HepG2 (cell line): ENCODE measurements at regions not wholly inside any gene's neighbourhood (a gene's known extent, or its start where the extent isn't known, plus 50 kb on each side); places are given as distances from the start of the nearest gene placed in this dataset.

ENCODE experiments used
- ATAC-seq: fragments of 200-7000 bp; cut with Tn5 transposase; 3 replicates; pipeline ENCODE4 v1.9.1; 2020; ENCODE audit warnings: mild to moderate bottlenecking, moderate library complexity
- BruUV-seq: library from RNA; stranded (reverse); fragments of 400-500 nt; replicated peaks from 2 replicates; lab custom pipeline; 2021; lab: Mats Ljungman, UMichigan
- CTCF ChIA-PET: fragments of 300-600 bp; formaldehyde crosslinking; extraction: SDS; loops from one replicate; lab custom pipeline; 2021; ENCODE audit warnings: low total read pairs, inconsistent platforms, low intra/inter-chr PET ratio; lab: Yijun Ruan, JAX
- POLR2A ChIA-PET: fragments of 350-600 bp; sonication (Branson Sonifier 250); formaldehyde crosslinking; loops from one replicate; lab custom pipeline; 2020; ENCODE audit warnings: antibody characterized with exemption, inconsistent platforms; lab: Yijun Ruan, JAX
- DNase-seq: peaks from one replicate; pipeline ENCODE4 v3.0.0-alpha.2; 2015; ENCODE audit warnings: low spot score
- FAIRE-seq: peaks from 3 replicates; lab custom pipeline; 2011; peaks lifted over from hg19 to GRCh38; lab: Jason Lieb, UNC
- H2AFZ ChIP-seq: one replicate; pipeline ENCODE4 v1.6.1; 2011; ENCODE audit warnings: low read length, inconsistent platforms
- H3K27ac ChIP-seq: fragments of 300-600 bp; 3 replicates; pipeline ENCODE4 v1.8.0; 2011; ENCODE audit warnings: mixed run types, mild to moderate bottlenecking, mixed read lengths, low read length, inconsistent platforms; ENCODE audit not compliant: insufficient read depth; ENCODE audit errors: extremely low read length
- H3K27me3 ChIP-seq, 2 experiments: fragments of 200-600 bp in 1 of 2; 2 replicates in 1 of 2; 3 replicates in 1 of 2; pipeline versions ENCODE4 v1.6.0 to v1.8.0; 2011; ENCODE audit warnings: low read length in 2 of 2, mild to moderate bottlenecking in 2 of 2, moderate library complexity in 2 of 2, inconsistent platforms in 1 of 2; ENCODE audit not compliant: insufficient read depth in 2 of 2, control insufficient read depth in 1 of 2
- H3K36me3 ChIP-seq, 2 experiments: fragments of 200-600 bp in 1 of 2; replicated peaks in 1 of 2; 2 replicates in 1 of 2; 3 replicates in 1 of 2; pipeline versions ENCODE4 v1.5.1 to v1.8.0; 2011; ENCODE audit warnings: low read length in 2 of 2, inconsistent platforms in 1 of 2; ENCODE audit not compliant: insufficient read depth in 2 of 2, control insufficient read depth in 1 of 2
- H3K4me1 ChIP-seq: 2 replicates; pipeline ENCODE4 v1.5.1; 2012; ENCODE audit warnings: low read length, inconsistent platforms; ENCODE audit not compliant: insufficient read depth
- H3K4me2 ChIP-seq: 2 replicates; pipeline ENCODE4 v1.6.0; 2011; ENCODE audit warnings: low read depth, low read length, inconsistent platforms
- H3K4me3 ChIP-seq, 3 experiments: fragments of 200-600 bp in 1 of 3; sonication (generic), shearing (Covaris generic) in 1 of 3; replicated peaks in 1 of 3; 2 replicates each; pipeline ENCODE4 v1.5.1; 2011 to 2016; ENCODE audit warnings: low read length in 3 of 3, inconsistent platforms in 2 of 3, low read depth in 2 of 3, mild to moderate bottlenecking in 2 of 3, control low read depth in 1 of 3, mixed read lengths in 1 of 3; ENCODE audit not compliant: insufficient read depth in 1 of 3
- H3K79me2 ChIP-seq: one replicate; pipeline ENCODE4 v1.6.1; 2011; ENCODE audit warnings: low read length, inconsistent platforms; ENCODE audit not compliant: insufficient read depth
- H3K9ac ChIP-seq: 2 replicates; pipeline ENCODE4 v1.6.0; 2011; ENCODE audit warnings: mild to moderate bottlenecking, low read depth, low read length, inconsistent platforms; ENCODE audit not compliant: insufficient read depth
- H3K9me3 ChIP-seq: 2 replicates; pipeline ENCODE4 v1.5.1; 2012; ENCODE audit warnings: mild to moderate bottlenecking, low read length
- H4K20me1 ChIP-seq: 2 replicates; pipeline ENCODE4 v1.6.0; 2011; ENCODE audit warnings: inconsistent platforms, mild to moderate bottlenecking, low read length, moderate library complexity; ENCODE audit not compliant: insufficient read depth
- CCAR2 ChIP-seq: fragments of 200-400 bp; formaldehyde crosslinking; optimal IDR thresholded peaks from 2 replicates; pipeline ENCODE3; 2018; ENCODE audit warnings: low read depth, mild to moderate bottlenecking, low read length, moderate library complexity
- FOXM1 ChIP-seq: sonication (generic); formaldehyde crosslinking; IDR thresholded peaks from 2 replicates; pipeline ENCODE4 v1.5.0; 2020; ENCODE audit warnings: missing genetic modification reagents
- HNF1A ChIP-seq, 2 experiments: sonication (generic) in 1 of 2; formaldehyde crosslinking in 1 of 2; IDR thresholded peaks; 2 replicates each; pipeline versions ENCODE4 v1.4.0 to v1.6.1; 2016 to 2020; ENCODE audit warnings: borderline replicate concordance in 1 of 2, low read depth in 1 of 2, mild to moderate bottlenecking in 1 of 2, missing genetic modification reagents in 1 of 2
- JARID2 ChIP-seq: sonication (generic); formaldehyde crosslinking; IDR thresholded peaks from 2 replicates; pipeline ENCODE4 v1.8.1; 2023; ENCODE audit warnings: missing genetic modification reagents, inconsistent platforms; ENCODE audit not compliant: insufficient replicate concordance
- JUNB ChIP-seq: sonication (generic); formaldehyde crosslinking; IDR thresholded peaks from 2 replicates; pipeline ENCODE4 v1.8.0; 2022; ENCODE audit warnings: missing genetic modification reagents, mild to moderate bottlenecking, borderline replicate concordance
- KDM1A ChIP-seq: IDR thresholded peaks from 2 replicates; pipeline ENCODE4 v1.6.1; 2016; ENCODE audit warnings: missing compliant biosample characterization
- KDM5B ChIP-seq: sonication (generic); formaldehyde crosslinking; IDR thresholded peaks from 2 replicates; pipeline ENCODE4 v1.4.0; 2020; ENCODE audit warnings: missing genetic modification reagents, mild to moderate bottlenecking, borderline replicate concordance
- NR2C2 ChIP-seq: sonication (generic); formaldehyde crosslinking; IDR thresholded peaks from 2 replicates; pipeline ENCODE4 v1.4.0; 2020; ENCODE audit warnings: missing genetic modification reagents, mild to moderate bottlenecking, moderate library complexity, borderline replicate concordance
- PTBP1 ChIP-seq: fragments of 200-400 bp; formaldehyde crosslinking; IDR thresholded peaks from 2 replicates; pipeline ENCODE4 v1.6.1; 2018; ENCODE audit warnings: low read length, low read depth; ENCODE audit not compliant: poor library complexity, severe bottlenecking
- RBM22 ChIP-seq: fragments of 200-400 bp; formaldehyde crosslinking; optimal IDR thresholded peaks from 2 replicates; pipeline ENCODE3; 2017; ENCODE audit warnings: mild to moderate bottlenecking, low read length, moderate library complexity
- SETDB1 ChIP-seq: sonication (generic); formaldehyde crosslinking; IDR thresholded peaks from 2 replicates; pipeline ENCODE4 v1.5.1; 2020; ENCODE audit warnings: missing genetic modification reagents, mild to moderate bottlenecking, borderline replicate concordance
- SP140L ChIP-seq: sonication (generic); formaldehyde crosslinking; IDR thresholded peaks from 2 replicates; pipeline ENCODE4 v1.4.0; 2020; ENCODE audit warnings: missing genetic modification reagents, borderline replicate concordance
- SRF ChIP-seq: IDR thresholded peaks from 2 replicates; pipeline ENCODE4 v1.6.1; 2011; ENCODE audit warnings: mild to moderate bottlenecking, low read depth, low read length, moderate library complexity
- SYNCRIP ChIP-seq: fragments of 200-400 bp; formaldehyde crosslinking; IDR thresholded peaks from 2 replicates; pipeline ENCODE4 v1.6.1; 2018; ENCODE audit warnings: mild to moderate bottlenecking, low read depth, low read length; ENCODE audit not compliant: insufficient read depth
- ZBTB21 ChIP-seq: sonication (generic); formaldehyde crosslinking; IDR thresholded peaks from 2 replicates; pipeline ENCODE4 v1.4.0; 2020; ENCODE audit warnings: missing genetic modification reagents
- ZNF775 ChIP-seq: sonication (generic); formaldehyde crosslinking; IDR thresholded peaks from 2 replicates; pipeline ENCODE4 v1.4.0; 2020; ENCODE audit warnings: missing genetic modification reagents, mild to moderate bottlenecking, moderate library complexity, borderline replicate concordance
- WGBS: methylation state at CpG from one replicate; pipeline ENCODE4 v1.1.6; 2017; ENCODE audit warnings: low lambda C conversion rate; 5-methylcytosine and 5-hydroxymethylcytosine counted together
- in situ Hi-C: cut with HindIII; loops from 2 replicates; pipeline ENCODE4 v1.10.0; 2017; ENCODE audit warnings: low pct_unique_long_range_greater_than_20kb; ENCODE audit not compliant: extremely low pct_ligation_motif_present
- intact Hi-C: fragments of 100-400 bp; cut with micrococcal nuclease; formaldehyde crosslinking; loops from one replicate; pipeline ENCODE4 v1.10.0; 2022; ENCODE audit not compliant: unreplicated experiment

DNA sequence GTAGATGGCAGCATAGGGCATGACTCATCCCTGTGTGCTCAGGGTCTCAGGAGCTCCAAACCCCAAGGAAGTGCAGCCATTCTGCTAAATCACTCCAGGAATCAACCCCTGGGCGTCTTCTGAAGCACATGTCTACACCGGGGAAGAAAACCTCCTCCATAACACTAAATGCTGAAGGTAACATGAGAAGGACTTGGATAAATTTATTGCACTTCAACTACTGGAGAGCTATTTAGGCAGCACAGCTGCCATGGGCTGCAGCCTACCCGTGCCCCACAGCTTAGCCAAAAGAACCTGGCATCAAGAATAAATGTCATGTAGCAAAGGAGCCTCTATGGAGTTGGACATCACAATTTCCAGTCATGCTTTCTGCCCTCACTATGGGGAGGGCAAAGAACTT, 141.7 kb downstream of the GPCPD1 start:
- Histone ChIP-seq H3K79me2 (no peaks in the 10 kb centered on the region), H3K4me2 (no peak overlapping the region)
- no peak for FAIRE-seq
- TF ChIP-seq HNF1A (IDR thresholded peaks at IDR 0.05; ENCODE audit: low read depth) (no peak), HNF1A (CRISPR knock-in tag; IDR thresholded peaks at IDR 0.05; ENCODE audit: borderline replicate concordance) (no peak), ZBTB21 (no peak)
- TF ChIP-seq, all 625 proteins: peak for 0
- H3K4me1 ChIP-seq = no peaks in the 10 kb centered on the region
- no peak overlapping the region for H3K9ac ChIP-seq
- H3K9me3 ChIP-seq = no peaks in the 10 kb centered on the region
- in situ Hi-C loops (no loop called here), intact Hi-C loops (no loop called here)
- CTCF ChIA-PET = no interaction called here
- no peak overlapping the region for H3K4me3 ChIP-seq
- ATAC-seq = no peak
- H2AFZ ChIP-seq = no peak overlapping the region
- no peaks in the 10 kb centered on the region for H3K36me3 ChIP-seq
- peaks cover 3 to 33% of the 10 kb centered on the region in 2 experiments; a peak in 4 of 5 replicates for H3K27me3 ChIP-seq
- BruUV-seq = no TSS peak
- no peak overlapping the region for H3K27ac ChIP-seq
- H4K20me1 ChIP-seq = no peaks in the 10 kb centered on the region
- POLR2A ChIA-PET = no interaction called here
- DNase-seq = no peak
- WGBS = 0% methylated on average over 3 of the region's 3 CpGs

DNA sequence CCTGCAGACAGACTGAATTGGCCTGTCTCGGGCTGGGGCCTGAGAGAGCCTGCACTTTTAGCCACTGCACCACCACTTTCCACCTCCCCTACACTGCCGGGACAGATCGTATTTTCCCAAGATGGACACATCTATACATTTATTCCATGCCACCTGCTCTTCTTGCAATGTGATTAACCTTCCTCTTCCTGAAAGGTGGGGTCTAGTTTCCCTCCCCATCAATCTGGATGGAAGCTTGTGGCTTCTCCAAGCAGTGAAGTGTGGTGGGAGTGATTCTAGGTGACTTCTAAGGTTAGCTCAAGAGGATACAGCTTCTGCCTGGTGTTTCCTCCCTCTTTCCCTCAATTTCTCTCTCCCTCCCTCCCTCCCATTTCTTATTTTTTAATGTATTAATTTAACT, 143.7 kb downstream of the GPCPD1 start:
- ChIA-PET POLR2A (no interaction called here), CTCF (no interaction called here)
- no peak overlapping the region for H3K4me2 ChIP-seq
- FAIRE-seq (no peak), DNase-seq (no peak), ATAC-seq (no peak)
- no peaks in the 10 kb centered on the region for H3K79me2 ChIP-seq
- H3K9ac ChIP-seq = no peak overlapping the region
- H3K27ac ChIP-seq = no peak overlapping the region
- H2AFZ ChIP-seq = no peak overlapping the region
- H4K20me1 ChIP-seq = no peaks in the 10 kb centered on the region
- no peaks in the 10 kb centered on the region for H3K9me3 ChIP-seq
- intact Hi-C loops = no loop called here
- H3K4me1 ChIP-seq = no peaks in the 10 kb centered on the region
- BruUV-seq = no TSS peak
- H3K4me3 ChIP-seq = no peak overlapping the region
- peaks cover 3 to 41% of the 10 kb centered on the region in 2 experiments; a peak in 4 of 5 replicates for H3K27me3 ChIP-seq
- H3K36me3 ChIP-seq = no peaks in the 10 kb centered on the region
- 17% methylated on average over 3 of the region's 3 CpGs for WGBS
- in situ Hi-C loops = no loop called here
- no peak for TF ChIP-seq SETDB1
- TF ChIP-seq SRF = no peak
- TF ChIP-seq SYNCRIP = no peak
- TF ChIP-seq FOXM1 (CRISPR knock-in tag) = no peak
- TF ChIP-seq SP140L (CRISPR knock-in tag) = no peak
- TF ChIP-seq CCAR2 = no peak
- TF ChIP-seq JARID2 = no peak
- TF ChIP-seq PTBP1 = no peak
- TF ChIP-seq NR2C2 (CRISPR knock-in tag) = no peak
- no peak for TF ChIP-seq ZNF775 (CRISPR knock-in tag)
- TF ChIP-seq KDM5B (CRISPR knock-in tag) = no peak
- no peak for TF ChIP-seq RBM22
- TF ChIP-seq JUNB (CRISPR knock-in tag) = no peak
- no peak for TF ChIP-seq KDM1A (CRISPR knock-in tag)
